ENCODE measurements at regions not wholly inside any gene's neighbourhood (a gene's known extent, or its start where the extent isn't known, plus 50 kb on each side); places are given as distances from the start of the nearest gene placed in this dataset.

- TF ChIP-seq CTCF (IDR thresholded peaks at IDR 0.05) (no peak), ZFX (IDR thresholded peaks at IDR 0.05; ENCODE audit: borderline replicate concordance) (no peak)
Observed at GRCh38 chr13:26495750-26496149, 61.7 kb upstream of the WASF3 start.

All from 22Rv1 (cell line).